ENCODE measurements at regions not wholly inside any gene's neighbourhood (a gene's known extent, or its start where the extent isn't known, plus 50 kb on each side); places are given as distances from the start of the nearest gene placed in this dataset.

GRCh38 chr6:163860287-163861081 is 446.0 kb downstream of the QKI start (continued):
- TF ChIP-seq SOX6 (IDR thresholded peaks at IDR 0.05) (peak; percentile 82), RREB1 (CRISPR knock-in tag; IDR thresholded peaks at IDR 0.05) (peak; percentile 70), GTF2B (IDR thresholded peaks at IDR 0.05; ENCODE audit: extremely low read depth, insufficient read length) (no peak), SMARCA4 (IDR thresholded peaks at IDR 0.05) (peak; percentile 73), NCOA2 (IDR thresholded peaks at IDR 0.05; ENCODE audit: partially characterized antibody in 2 of 2) (peak in 1 of 2 experiments; percentile 37), PHB (CRISPR knock-in tag; IDR thresholded peaks at IDR 0.05) (no peak), PML (IDR thresholded peaks at IDR 0.05; ENCODE audit: low read length) (peak; percentile 87), NELFE (IDR thresholded peaks at IDR 0.05; ENCODE audit: insufficient read depth, insufficient read length) (no peak), EWSR1 (IDR thresholded peaks at IDR 0.05; ENCODE audit: borderline replicate concordance, low read depth, partially characterized antibody) (no peak), MEF2A (IDR thresholded peaks at IDR 0.05; ENCODE audit: control insufficient read depth, low read depth, low read length) (0 out of 2 replicates have a peak, but pooled peaks have one; percentile 6), EHMT2 (IDR thresholded peaks at IDR 0.05) (0 out of 2 replicates have a peak, but pooled peaks have one; percentile 18), FOXM1 (IDR thresholded peaks at IDR 0.05; ENCODE audit: low read depth) (peak; percentile 77; the same call in 1 of the 2 replicates), FOXM1 (CRISPR knock-in tag; IDR thresholded peaks at IDR 0.05; ENCODE audit: low read depth) (no peak)
- TF ChIP-seq, protein P1, sequence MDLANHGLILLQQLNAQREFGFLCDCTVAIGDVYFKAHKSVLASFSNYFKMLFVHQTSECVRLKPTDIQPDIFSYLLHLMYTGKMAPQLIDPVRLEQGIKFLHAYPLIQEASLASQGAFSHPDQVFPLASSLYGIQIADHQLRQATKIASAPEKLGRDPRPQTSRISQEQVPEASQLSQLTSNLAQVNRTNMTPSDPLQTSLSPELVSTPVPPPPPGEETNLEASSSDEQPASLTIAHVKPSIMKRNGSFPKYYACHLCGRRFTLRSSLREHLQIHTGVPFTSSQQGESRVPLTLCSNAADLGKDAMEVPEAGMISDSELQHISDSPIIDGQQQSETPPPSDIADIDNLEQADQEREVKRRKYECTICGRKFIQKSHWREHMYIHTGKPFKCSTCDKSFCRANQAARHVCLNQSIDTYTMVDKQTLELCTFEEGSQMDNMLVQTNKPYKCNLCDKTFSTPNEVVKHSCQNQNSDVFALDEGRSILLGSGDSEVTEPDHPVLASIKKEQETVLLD (IDR thresholded peaks at IDR 0.05), result 0 out of 2 replicates have a peak, but pooled peaks have one; percentile 30
- TF ChIP-seq, protein P2, sequence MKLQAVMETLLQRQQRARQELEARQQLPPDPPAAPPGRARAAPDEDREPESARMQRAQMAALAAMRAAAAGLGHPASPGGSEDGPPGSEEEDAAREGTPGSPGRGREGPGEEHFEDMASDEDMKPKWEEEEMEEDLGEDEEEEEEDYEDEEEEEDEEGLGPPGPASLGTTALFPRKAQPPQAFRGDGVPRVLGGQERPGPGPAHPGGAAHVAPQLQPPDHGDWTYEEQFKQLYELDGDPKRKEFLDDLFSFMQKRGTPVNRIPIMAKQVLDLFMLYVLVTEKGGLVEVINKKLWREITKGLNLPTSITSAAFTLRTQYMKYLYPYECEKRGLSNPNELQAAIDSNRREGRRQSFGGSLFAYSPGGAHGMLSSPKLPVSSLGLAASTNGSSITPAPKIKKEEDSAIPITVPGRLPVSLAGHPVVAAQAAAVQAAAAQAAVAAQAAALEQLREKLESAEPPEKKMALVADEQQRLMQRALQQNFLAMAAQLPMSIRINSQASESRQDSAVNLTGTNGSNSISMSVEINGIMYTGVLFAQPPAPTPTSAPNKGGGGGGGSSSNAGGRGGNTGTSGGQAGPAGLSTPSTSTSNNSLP (IDR thresholded peaks at IDR 0.05; ENCODE audit: borderline replicate concordance, low read depth, low read length), result peak; percentile 25; the same call in 1 of the 2 replicates
- TF ChIP-seq, protein P3, sequence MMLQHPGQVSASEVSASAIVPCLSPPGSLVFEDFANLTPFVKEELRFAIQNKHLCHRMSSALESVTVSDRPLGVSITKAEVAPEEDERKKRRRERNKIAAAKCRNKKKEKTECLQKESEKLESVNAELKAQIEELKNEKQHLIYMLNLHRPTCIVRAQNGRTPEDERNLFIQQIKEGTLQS (IDR thresholded peaks at IDR 0.05), result peak; percentile 84
- TF ChIP-seq, protein P3 (CRISPR knock-in tag; conservative IDR thresholded peaks at IDR 0.05), result no peak

Data from K562 (cell line).